DND-41 (cell line): ENCODE measurements at regions not wholly inside any gene's neighbourhood (a gene's known extent, or its start where the extent isn't known, plus 50 kb on each side); places are given as distances from the start of the nearest gene placed in this dataset.

Experiments used
- ATAC-seq: fragments of 200-7000 bp; cut with Tn5 transposase; 3 replicates; pipeline ENCODE4 v1.9.1; 2021; ENCODE audit warnings: low read depth; ENCODE audit not compliant: insufficient read depth
- DNase-seq: peaks from one replicate; pipeline ENCODE4 v3.0.0-alpha.2; 2020
- H2AFZ ChIP-seq: 2 replicates; pipeline ENCODE4 v1.6.0; 2012; ENCODE audit warnings: low read depth, low read length
- H3K27ac ChIP-seq: 2 replicates; pipeline ENCODE4 v1.5.1; 2012; ENCODE audit warnings: low read length, inconsistent platforms
- H3K27me3 ChIP-seq: fragments of 200-600 bp; sonication (generic); 2 replicates; pipeline ENCODE4 v1.6.0; 2012; ENCODE audit warnings: low read length, mild to moderate bottlenecking, inconsistent platforms; ENCODE audit not compliant: insufficient read depth, poor library complexity
- H3K36me3 ChIP-seq: 2 replicates; pipeline ENCODE4 v1.5.1; 2012; ENCODE audit warnings: low read length, inconsistent platforms; ENCODE audit not compliant: insufficient read depth
- H3K4me1 ChIP-seq: 2 replicates; pipeline ENCODE4 v1.5.1; 2012; ENCODE audit warnings: mild to moderate bottlenecking, low read length; ENCODE audit not compliant: insufficient read depth
- H3K4me2 ChIP-seq: 2 replicates; pipeline ENCODE4 v1.6.0; 2012; ENCODE audit warnings: mild to moderate bottlenecking, moderate library complexity, low read length, inconsistent platforms; ENCODE audit not compliant: insufficient read depth
- H3K4me3 ChIP-seq, 2 experiments: fragments of 200-600 bp in 1 of 2; shearing (Covaris generic) in 1 of 2; 2 replicates each; pipeline ENCODE4 v1.5.1; 2012 to 2016; ENCODE audit warnings: inconsistent platforms in 2 of 2, low read length in 2 of 2, mild to moderate bottlenecking in 2 of 2, low read depth in 1 of 2, moderate library complexity in 1 of 2
- H3K79me2 ChIP-seq: 2 replicates; pipeline ENCODE4 v1.6.0; 2012; ENCODE audit warnings: low read length, inconsistent platforms; ENCODE audit not compliant: insufficient read depth
- H3K9ac ChIP-seq: 2 replicates; pipeline ENCODE4 v1.6.0; 2012; ENCODE audit warnings: low read depth, mild to moderate bottlenecking, inconsistent platforms, low read length, moderate library complexity
- H3K9me3 ChIP-seq: 2 replicates; pipeline ENCODE4 v1.5.1; 2012; ENCODE audit warnings: low read length, moderate library complexity, mild to moderate bottlenecking, inconsistent platforms; ENCODE audit not compliant: insufficient read depth, severe bottlenecking
- H4K20me1 ChIP-seq: 2 replicates; pipeline ENCODE4 v1.6.0; 2012; ENCODE audit warnings: low read length; ENCODE audit not compliant: insufficient read depth
- CTCF ChIP-seq: IDR thresholded peaks from 2 replicates; pipeline ENCODE4 v1.5.1; 2012; ENCODE audit warnings: borderline replicate concordance, low read length, moderate library complexity, mild to moderate bottlenecking; ENCODE audit not compliant: poor library complexity, severe bottlenecking; ENCODE audit errors: extremely low read depth
- EZH2 ChIP-seq: IDR thresholded peaks from 3 replicates; pipeline ENCODE4 v1.6.1; 2012; ENCODE audit warnings: borderline replicate concordance, low read depth, mild to moderate bottlenecking, moderate library complexity, low read length, inconsistent platforms; ENCODE audit not compliant: severe bottlenecking

GRCh38 chr14:99078426-99078825 lies 193.6 kb downstream of the BCL11B start:
- ATAC-seq, result no peak
- Histone ChIP-seq H3K9ac (no peak overlapping the region), H3K4me1 (no peaks in the 10 kb centered on the region), H3K36me3 (no peaks in the 10 kb centered on the region), H3K27me3 (no peaks in the 10 kb centered on the region), H3K9me3 (no peaks in the 10 kb centered on the region), H2AFZ (no peak overlapping the region), H3K4me3 (no peak overlapping the region), H3K79me2 (no peaks in the 10 kb centered on the region), H3K4me2 (no peak overlapping the region), H3K27ac (no peak overlapping the region), H4K20me1 (no peaks in the 10 kb centered on the region)
- no peak for TF ChIP-seq CTCF
- TF ChIP-seq EZH2, result no peak
- no peak for DNase-seq

- H3K9ac ChIP-seq, result no peak overlapping the region
- TF ChIP-seq EZH2, result no peak
- no peak for TF ChIP-seq CTCF
- H3K27ac ChIP-seq, result no peak overlapping the region
- no peak overlapping the region for H3K4me2 ChIP-seq
- ATAC-seq (no peak), DNase-seq (no peak)
- no peaks in the 10 kb centered on the region for H4K20me1 ChIP-seq
- H2AFZ ChIP-seq, result no peak overlapping the region
- H3K4me3 ChIP-seq, result no peak overlapping the region
- no peaks in the 10 kb centered on the region for H3K27me3 ChIP-seq
- no peaks in the 10 kb centered on the region for H3K36me3 ChIP-seq
- no peaks in the 10 kb centered on the region for H3K9me3 ChIP-seq
- no peaks in the 10 kb centered on the region for H3K79me2 ChIP-seq
- H3K4me1 ChIP-seq, result no peaks in the 10 kb centered on the region
Observed at GRCh38 chr14:99079061-99079727, 192.8 kb downstream of the BCL11B start.

- Histone ChIP-seq H2AFZ (no peak overlapping the region), H3K4me2 (no peak overlapping the region), H3K79me2 (no peaks in the 10 kb centered on the region), H4K20me1 (no peaks in the 10 kb centered on the region), H3K27ac (no peak overlapping the region), H3K4me1 (no peaks in the 10 kb centered on the region), H3K9ac (no peak overlapping the region), H3K9me3 (no peaks in the 10 kb centered on the region), H3K27me3 (no peaks in the 10 kb centered on the region), H3K4me3 (no peak overlapping the region), H3K36me3 (no peaks in the 10 kb centered on the region)
- no peak for ATAC-seq
- DNase-seq, result no peak
- no peak for TF ChIP-seq CTCF
- no peak for TF ChIP-seq EZH2
Observed at GRCh38 chr14:99080306-99080705, 191.7 kb downstream of the BCL11B start.
